Lung (tissue), 11 donors: ENCODE measurements at regions not wholly inside any gene's neighbourhood (a gene's known extent, or its start where the extent isn't known, plus 50 kb on each side); places are given as distances from the start of the nearest gene placed in this dataset.

Source experiments
- ATAC-seq: fragments of 200-7000 bp; cut with Tn5 transposase; one replicate; pipeline ENCODE4 v1.9.1; 2020; ENCODE audit warnings: moderate number of reproducible peaks; ENCODE audit not compliant: insufficient read depth, low FRiP score
- DNase-seq, 3 donors: peaks; one replicate each; pipeline ENCODE4 v3.0.0-alpha.2; 2013 to 2017
- H3K27ac ChIP-seq, 2 donors: one replicate each; pipeline ENCODE4 v1.5.1; 2013; ENCODE audit warnings: mild to moderate bottlenecking in 2 of 2, moderate library complexity in 2 of 2, control low read depth in 1 of 2, inconsistent platforms in 1 of 2, low read depth in 1 of 2, low read length in 1 of 2
- H3K27me3 ChIP-seq, 3 donors: one replicate each; pipeline ENCODE4 v1.5.1; 2013; ENCODE audit warnings: low read length in 2 of 3; ENCODE audit not compliant: control insufficient read depth in 3 of 3, insufficient read depth in 3 of 3
- H3K36me3 ChIP-seq, 4 donors: one replicate each; pipeline ENCODE4 v1.5.1; 2013; ENCODE audit warnings: low read length in 4 of 4, mild to moderate bottlenecking in 1 of 4, moderate library complexity in 1 of 4; ENCODE audit not compliant: control insufficient read depth in 4 of 4, insufficient read depth in 4 of 4
- H3K4me1 ChIP-seq, 5 donors: one replicate each; pipeline ENCODE4 v1.5.1; 2013; ENCODE audit warnings: low read length in 5 of 5, mild to moderate bottlenecking in 2 of 5, moderate library complexity in 1 of 5; ENCODE audit not compliant: control insufficient read depth in 5 of 5, insufficient read depth in 5 of 5
- H3K4me3 ChIP-seq: one replicate; pipeline ENCODE4 v1.5.1; 2013; ENCODE audit warnings: mild to moderate bottlenecking, control low read depth, moderate library complexity
- H3K9ac ChIP-seq, 2 donors: one replicate each; pipeline ENCODE4 v1.5.1; 2013; ENCODE audit warnings: low read length in 2 of 2, control low read depth in 1 of 2; ENCODE audit not compliant: insufficient read depth in 1 of 2
- H3K9me3 ChIP-seq, 4 donors: one replicate each; pipeline ENCODE4 v1.5.1; 2013; ENCODE audit warnings: low read length in 3 of 4, mild to moderate bottlenecking in 1 of 4, moderate library complexity in 1 of 4; ENCODE audit not compliant: control insufficient read depth in 4 of 4, insufficient read depth in 3 of 4
- WGBS, 2 donors: extraction: QIAGEN DNeasy Blood & Tissue Kit; methylation state at CpG; one replicate each; pipeline ENCODE4 v1.1.7; 2013; 5-methylcytosine and 5-hydroxymethylcytosine counted together
- TF ChIP-seq, protein P1 (sequence below): IDR thresholded peaks from 2 replicates; pipeline ENCODE4 v1.5.1; 2012; ENCODE audit warnings: mild to moderate bottlenecking; ENCODE audit errors: control extremely low read depth, extremely low read depth
- donor health status: control.
- donor health status: control.
- donor health status: Bipolar disorder and iron deficiency.
- donor health status: healthy.
- donor health status: DM: yes; HTN: yes; CAD: no.

DNA sequence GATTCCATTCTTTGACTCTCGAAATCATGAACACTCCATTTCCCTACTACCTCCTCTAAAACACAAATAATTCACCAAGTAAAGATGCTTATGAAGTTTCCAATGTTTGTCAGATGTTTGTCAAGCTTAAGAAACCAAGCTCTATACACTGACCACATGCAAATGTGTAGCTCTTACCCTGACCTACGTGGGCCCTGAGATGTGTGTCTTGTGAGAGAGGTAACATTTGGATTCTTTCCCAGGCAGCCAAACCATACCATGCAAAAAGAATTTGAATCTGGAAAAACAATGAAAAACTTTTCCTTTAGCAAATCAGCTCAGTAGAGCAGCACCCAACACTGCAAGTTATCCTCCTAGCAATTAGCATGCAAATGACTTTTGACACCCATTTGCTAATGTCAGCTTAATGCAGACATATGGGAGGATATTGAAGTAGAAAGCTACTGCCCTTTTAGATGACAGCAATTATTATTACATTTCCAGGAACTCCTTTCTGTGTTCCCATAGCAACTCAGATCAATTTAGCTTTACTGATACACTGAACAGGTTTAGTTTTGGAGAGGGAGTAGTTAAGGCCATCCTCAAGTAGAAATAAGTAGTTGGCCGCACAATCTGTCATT, 83.2 kb upstream of the RGS4 start:
- peaks cover 0 to 3% (median 0%) of the 10 kb centered on the region in 3 donors for H3K27me3 ChIP-seq
- no peaks in the 10 kb centered on the region for H3K4me1 ChIP-seq
- WGBS, 2 donors: 90 to 92% methylated on average over 3 of the region's 3 CpGs
- no peak overlapping the region for H3K4me3 ChIP-seq
- H3K9ac ChIP-seq: no peak overlapping the region
- H3K36me3 ChIP-seq: no peaks in the 10 kb centered on the region
- H3K9me3 ChIP-seq: no peaks in the 10 kb centered on the region
- ATAC-seq: no peak
- no peak overlapping the region for H3K27ac ChIP-seq
- TF ChIP-seq, protein P1, sequence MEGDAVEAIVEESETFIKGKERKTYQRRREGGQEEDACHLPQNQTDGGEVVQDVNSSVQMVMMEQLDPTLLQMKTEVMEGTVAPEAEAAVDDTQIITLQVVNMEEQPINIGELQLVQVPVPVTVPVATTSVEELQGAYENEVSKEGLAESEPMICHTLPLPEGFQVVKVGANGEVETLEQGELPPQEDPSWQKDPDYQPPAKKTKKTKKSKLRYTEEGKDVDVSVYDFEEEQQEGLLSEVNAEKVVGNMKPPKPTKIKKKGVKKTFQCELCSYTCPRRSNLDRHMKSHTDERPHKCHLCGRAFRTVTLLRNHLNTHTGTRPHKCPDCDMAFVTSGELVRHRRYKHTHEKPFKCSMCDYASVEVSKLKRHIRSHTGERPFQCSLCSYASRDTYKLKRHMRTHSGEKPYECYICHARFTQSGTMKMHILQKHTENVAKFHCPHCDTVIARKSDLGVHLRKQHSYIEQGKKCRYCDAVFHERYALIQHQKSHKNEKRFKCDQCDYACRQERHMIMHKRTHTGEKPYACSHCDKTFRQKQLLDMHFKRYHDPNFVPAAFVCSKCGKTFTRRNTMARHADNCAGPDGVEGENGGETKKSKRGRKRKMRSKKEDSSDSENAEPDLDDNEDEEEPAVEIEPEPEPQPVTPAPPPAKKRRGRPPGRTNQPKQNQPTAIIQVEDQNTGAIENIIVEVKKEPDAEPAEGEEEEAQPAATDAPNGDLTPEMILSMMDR: no peak
- no peak for DNase-seq

DNA sequence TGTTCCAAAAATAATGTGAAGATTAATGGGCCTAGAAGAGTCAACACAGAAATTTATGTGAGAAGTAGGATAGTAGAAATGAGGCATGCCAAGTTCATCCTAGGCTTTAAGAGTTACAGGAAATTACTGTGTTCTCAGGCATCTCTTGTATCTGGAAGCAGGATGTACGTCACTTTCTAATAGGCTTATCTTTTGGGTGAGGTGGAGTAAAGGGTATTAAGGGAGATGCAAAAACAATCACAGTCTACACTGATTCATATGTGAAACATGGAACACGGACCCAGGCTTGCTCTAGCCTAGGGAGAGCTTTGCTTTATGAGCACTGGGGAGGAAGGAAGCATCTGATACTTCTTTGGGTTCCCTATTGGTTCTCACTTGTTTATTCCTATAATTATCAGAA, 84.5 kb upstream of the RGS4 start:
- no peak for ATAC-seq
- Histone ChIP-seq H3K27ac (no peak overlapping the region), H3K9me3 (no peaks in the 10 kb centered on the region), H3K36me3 (no peaks in the 10 kb centered on the region), H3K9ac (no peak overlapping the region), H3K27me3 (peaks cover 0 to 3% (median 0%) of the 10 kb centered on the region in 3 donors), H3K4me1 (no peaks in the 10 kb centered on the region), H3K4me3 (no peak overlapping the region)
- WGBS, 2 donors: 61 to 68% methylated on average over 2 of the region's 2 CpGs
- TF ChIP-seq, protein P1: no peak
- DNase-seq: no peak

DNA sequence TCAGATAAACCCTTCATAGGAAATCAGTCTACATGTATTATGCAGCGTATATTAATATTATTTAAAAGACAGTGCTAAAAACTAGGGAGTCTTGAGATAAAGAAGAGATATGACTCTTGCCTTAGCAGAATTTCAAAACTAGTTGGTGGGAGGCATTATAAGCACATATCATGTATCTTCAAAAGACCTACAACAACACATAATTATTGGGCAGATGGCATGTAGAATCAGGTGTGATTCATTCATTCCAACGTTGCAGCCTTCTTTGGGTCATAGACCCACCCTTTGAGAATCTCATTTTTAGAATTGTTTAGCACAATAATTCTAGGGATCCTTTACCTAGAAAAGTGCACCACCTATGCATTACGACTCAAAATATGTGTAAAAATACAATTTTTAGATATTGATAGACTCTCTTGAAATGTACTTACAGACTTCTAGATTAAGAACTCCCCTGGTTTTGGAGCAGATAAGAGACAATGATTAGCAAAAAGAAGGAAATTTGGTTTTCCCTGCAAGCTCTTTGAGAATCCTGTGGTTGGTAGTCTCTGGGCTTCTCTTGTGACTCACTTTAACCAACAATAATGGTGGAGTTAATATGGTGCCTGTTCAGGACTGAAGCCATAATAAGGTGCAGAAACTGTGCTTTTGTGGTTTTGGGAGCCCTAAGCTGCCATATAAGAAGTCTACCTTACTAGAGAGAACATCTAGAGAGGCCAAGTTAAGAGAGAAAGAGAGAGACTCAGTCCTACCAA, 85.3 kb upstream of the RGS4 start:
- H3K4me1 ChIP-seq: no peaks in the 10 kb centered on the region
- H3K36me3 ChIP-seq: no peaks in the 10 kb centered on the region
- ATAC-seq (no peak), DNase-seq (no peak)
- H3K27ac ChIP-seq: no peak overlapping the region
- WGBS, 2 donors: 89 to 90% methylated on average over 3 of the region's 3 CpGs
- H3K27me3 ChIP-seq: peaks cover 0 to 3% (median 0%) of the 10 kb centered on the region in 3 donors
- no peaks in the 10 kb centered on the region for H3K9me3 ChIP-seq
- H3K9ac ChIP-seq: no peak overlapping the region
- TF ChIP-seq, protein P1: no peak
- no peak overlapping the region for H3K4me3 ChIP-seq
